SK-N-SH treated with all-trans-retinoic acid at 6 μM for 48 hours (cell line): ENCODE measurements at regions not wholly inside any gene's neighbourhood (a gene's known extent, or its start where the extent isn't known, plus 50 kb on each side); places are given as distances from the start of the nearest gene placed in this dataset.

Experiments used
- BACH2 ChIP-seq: fragments of 250-450 bp; sonication (Bioruptor Pico); IDR thresholded peaks from 2 replicates; pipeline ENCODE4 v1.9.0; 2021; ENCODE audit warnings: mild to moderate bottlenecking, borderline replicate concordance
- CSDC2 ChIP-seq: fragments of 250-450 bp; sonication (Bioruptor Pico); IDR thresholded peaks from 2 replicates; pipeline ENCODE4 v1.5.0; 2020; ENCODE audit warnings: mild to moderate bottlenecking, moderate library complexity
- GLIS3 ChIP-seq: fragments of 250-450 bp; sonication (Bioruptor Pico); IDR thresholded peaks from 2 replicates; pipeline ENCODE4 v1.5.0; 2020; ENCODE audit warnings: mild to moderate bottlenecking, moderate library complexity
- ISL1 ChIP-seq: fragments of 250-450 bp; sonication (Bioruptor Pico); IDR thresholded peaks from 2 replicates; pipeline ENCODE4 v2.1.2; 2022; ENCODE audit warnings: mild to moderate bottlenecking, moderate library complexity
- OSR1 ChIP-seq: fragments of 250-450 bp; sonication (Bioruptor Pico); IDR thresholded peaks from 2 replicates; pipeline ENCODE4 v1.8.0; 2022; ENCODE audit warnings: moderate library complexity, mild to moderate bottlenecking, inconsistent platforms
- PPARA ChIP-seq: fragments of 250-450 bp; sonication (Bioruptor Pico); IDR thresholded peaks from 2 replicates; pipeline ENCODE4 v1.5.0; 2020; ENCODE audit warnings: mild to moderate bottlenecking, borderline replicate concordance
- RARB ChIP-seq: fragments of 250-450 bp; sonication (Bioruptor Pico); IDR thresholded peaks from 2 replicates; pipeline ENCODE4 v1.8.0; 2021; ENCODE audit warnings: mild to moderate bottlenecking, moderate library complexity
- ZFP3 ChIP-seq: fragments of 250-450 bp; sonication (Bioruptor Pico); IDR thresholded peaks from 2 replicates; pipeline ENCODE4 v1.5.0; 2020; ENCODE audit warnings: mild to moderate bottlenecking, moderate library complexity
- ZFP30 ChIP-seq: fragments of 450-650 bp; formaldehyde crosslinking; IDR thresholded peaks from 2 replicates; pipeline ENCODE4 v1.5.0; 2022; ENCODE audit warnings: mild to moderate bottlenecking, moderate library complexity
- ZNF565 ChIP-seq: fragments of 450-650 bp; formaldehyde crosslinking; conservative IDR thresholded peaks from 2 replicates; pipeline ENCODE4 v1.5.0; 2020; ENCODE audit warnings: low read depth, mild to moderate bottlenecking, moderate library complexity
- ZNF70 ChIP-seq: fragments of 450-650 bp; formaldehyde crosslinking; IDR thresholded peaks from 2 replicates; pipeline ENCODE4 v1.5.0; 2020; ENCODE audit warnings: mild to moderate bottlenecking, moderate library complexity
- TF ChIP-seq, protein P1 (sequence below): fragments of 250-450 bp; sonication (Bioruptor Pico); IDR thresholded peaks from 2 replicates; pipeline ENCODE4 v1.8.0; 2021; ENCODE audit warnings: low read depth, mild to moderate bottlenecking, moderate library complexity, borderline replicate concordance
- TF ChIP-seq, protein P2 (sequence below): fragments of 250-450 bp; sonication (Bioruptor Pico); IDR thresholded peaks from 2 replicates; pipeline ENCODE4 v1.8.0; 2020; ENCODE audit warnings: mild to moderate bottlenecking, moderate library complexity, borderline replicate concordance
- TF ChIP-seq, protein P3 (sequence below): fragments of 250-450 bp; sonication (Bioruptor Pico); IDR thresholded peaks from 2 replicates; pipeline ENCODE4 v1.5.1; 2021; ENCODE audit warnings: mild to moderate bottlenecking, moderate library complexity

DNA sequence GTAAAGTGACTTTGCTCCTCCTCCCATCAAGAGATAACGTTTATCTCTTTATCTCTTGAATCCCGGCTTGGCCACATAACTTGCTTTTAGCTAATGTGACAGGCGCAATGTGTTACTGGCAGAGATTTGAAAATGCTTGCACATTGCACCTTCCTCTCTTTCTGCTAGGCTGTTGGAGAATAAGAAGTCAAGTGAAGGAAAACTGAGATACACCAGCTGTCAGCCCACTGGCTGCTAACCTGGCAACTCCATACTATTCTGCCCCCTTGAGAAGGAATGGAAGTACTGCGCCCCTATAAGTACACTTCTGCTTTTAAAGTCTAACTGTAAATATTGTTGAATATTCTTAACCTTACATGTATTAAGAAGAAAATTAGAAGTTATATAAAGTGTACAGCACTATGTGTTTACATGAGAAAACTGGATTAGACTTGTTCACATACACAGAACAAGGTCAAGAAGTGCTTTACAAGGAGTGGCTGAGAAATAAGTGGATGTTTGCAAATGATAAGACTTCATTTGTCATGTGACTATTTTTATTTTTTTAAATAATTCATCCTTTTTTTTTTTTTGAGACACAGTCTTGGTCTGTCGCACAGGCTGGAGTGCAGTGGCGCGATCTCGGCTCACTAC is 424.5 kb upstream of the CTSO start:
- TF ChIP-seq, protein P1, sequence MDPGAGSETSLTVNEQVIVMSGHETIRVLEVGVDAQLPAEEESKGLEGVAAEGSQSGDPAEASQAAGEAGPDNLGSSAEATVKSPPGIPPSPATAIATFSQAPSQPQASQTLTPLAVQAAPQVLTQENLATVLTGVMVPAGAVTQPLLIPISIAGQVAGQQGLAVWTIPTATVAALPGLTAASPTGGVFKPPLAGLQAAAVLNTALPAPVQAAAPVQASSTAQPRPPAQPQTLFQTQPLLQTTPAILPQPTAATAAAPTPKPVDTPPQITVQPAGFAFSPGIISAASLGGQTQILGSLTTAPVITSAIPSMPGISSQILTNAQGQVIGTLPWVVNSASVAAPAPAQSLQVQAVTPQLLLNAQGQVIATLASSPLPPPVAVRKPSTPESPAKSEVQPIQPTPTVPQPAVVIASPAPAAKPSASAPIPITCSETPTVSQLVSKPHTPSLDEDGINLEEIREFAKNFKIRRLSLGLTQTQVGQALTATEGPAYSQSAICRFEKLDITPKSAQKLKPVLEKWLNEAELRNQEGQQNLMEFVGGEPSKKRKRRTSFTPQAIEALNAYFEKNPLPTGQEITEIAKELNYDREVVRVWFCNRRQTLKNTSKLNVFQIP (CRISPR knock-in tag), result no peak
- TF ChIP-seq, protein P2, sequence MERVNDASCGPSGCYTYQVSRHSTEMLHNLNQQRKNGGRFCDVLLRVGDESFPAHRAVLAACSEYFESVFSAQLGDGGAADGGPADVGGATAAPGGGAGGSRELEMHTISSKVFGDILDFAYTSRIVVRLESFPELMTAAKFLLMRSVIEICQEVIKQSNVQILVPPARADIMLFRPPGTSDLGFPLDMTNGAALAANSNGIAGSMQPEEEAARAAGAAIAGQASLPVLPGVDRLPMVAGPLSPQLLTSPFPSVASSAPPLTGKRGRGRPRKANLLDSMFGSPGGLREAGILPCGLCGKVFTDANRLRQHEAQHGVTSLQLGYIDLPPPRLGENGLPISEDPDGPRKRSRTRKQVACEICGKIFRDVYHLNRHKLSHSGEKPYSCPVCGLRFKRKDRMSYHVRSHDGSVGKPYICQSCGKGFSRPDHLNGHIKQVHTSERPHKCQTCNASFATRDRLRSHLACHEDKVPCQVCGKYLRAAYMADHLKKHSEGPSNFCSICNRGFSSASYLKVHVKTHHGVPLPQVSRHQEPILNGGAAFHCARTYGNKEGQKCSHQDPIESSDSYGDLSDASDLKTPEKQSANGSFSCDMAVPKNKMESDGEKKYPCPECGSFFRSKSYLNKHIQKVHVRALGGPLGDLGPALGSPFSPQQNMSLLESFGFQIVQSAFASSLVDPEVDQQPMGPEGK (CRISPR knock-in tag), result no peak
- no peak for TF ChIP-seq OSR1 (CRISPR knock-in tag)
- TF ChIP-seq ZFP30 (CRISPR knock-in tag), result no peak
- TF ChIP-seq ZNF70 (CRISPR knock-in tag), result no peak
- TF ChIP-seq, protein P3, sequence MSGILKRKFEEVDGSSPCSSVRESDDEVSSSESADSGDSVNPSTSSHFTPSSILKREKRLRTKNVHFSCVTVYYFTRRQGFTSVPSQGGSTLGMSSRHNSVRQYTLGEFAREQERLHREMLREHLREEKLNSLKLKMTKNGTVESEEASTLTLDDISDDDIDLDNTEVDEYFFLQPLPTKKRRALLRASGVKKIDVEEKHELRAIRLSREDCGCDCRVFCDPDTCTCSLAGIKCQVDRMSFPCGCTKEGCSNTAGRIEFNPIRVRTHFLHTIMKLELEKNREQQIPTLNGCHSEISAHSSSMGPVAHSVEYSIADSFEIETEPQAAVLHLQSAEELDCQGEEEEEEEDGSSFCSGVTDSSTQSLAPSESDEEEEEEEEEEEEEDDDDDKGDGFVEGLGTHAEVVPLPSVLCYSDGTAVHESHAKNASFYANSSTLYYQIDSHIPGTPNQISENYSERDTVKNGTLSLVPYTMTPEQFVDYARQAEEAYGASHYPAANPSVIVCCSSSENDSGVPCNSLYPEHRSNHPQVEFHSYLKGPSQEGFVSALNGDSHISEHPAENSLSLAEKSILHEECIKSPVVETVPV, result no peak
- TF ChIP-seq BACH2 (CRISPR knock-in tag), result no peak
- no peak for TF ChIP-seq PPARA (CRISPR knock-in tag)
- TF ChIP-seq ISL1 (CRISPR knock-in tag), result no peak
- TF ChIP-seq ZNF565, result no peak
- no peak for TF ChIP-seq ZFP3 (CRISPR knock-in tag)
- TF ChIP-seq GLIS3 (CRISPR knock-in tag), result no peak
- no peak for TF ChIP-seq RARB
- TF ChIP-seq CSDC2 (CRISPR knock-in tag), result no peak
